Activated naive CD4-positive, alpha-beta T cell treated with anti-CD3 and anti-CD28 coated beads, Interleukin-2, amount 50 U/mL, for 72 hours (primary cell): ENCODE measurements at regions not wholly inside any gene's neighbourhood (a gene's known extent, or its start where the extent isn't known, plus 50 kb on each side); places are given as distances from the start of the nearest gene placed in this dataset.
A peak's percentile ranks its signal among the peaks of the same experiment; 100 is the strongest.

Experiments
- ATAC-seq, 2 donors: fragments of 150-1000 bp; cut with Tn5 transposase; 2 replicates each; pipeline ENCODE4 v1.10.0; 2021; ENCODE audit warnings: mild to moderate bottlenecking in 2 of 2, moderate library complexity in 2 of 2
- DNase-seq, 2 donors: peaks; one replicate each; pipeline ENCODE4 v3.0.0; 2021 to 2022; ENCODE audit warnings: low spot score in 2 of 2
- H3K27ac Mint-ChIP-seq, 2 donors: one replicate each; pipeline ENCODE4 v1.8.0; 2022; ENCODE audit warnings: mild to moderate bottlenecking in 2 of 2, mixed read lengths in 2 of 2
- H3K36me3 Mint-ChIP-seq, 2 donors: one replicate each; pipeline ENCODE4 v1.8.0; 2022; ENCODE audit warnings: mixed read lengths in 2 of 2
- H3K9me3 Mint-ChIP-seq, 2 donors: one replicate each; pipeline ENCODE4 v1.8.0; 2022; ENCODE audit warnings: mixed read lengths in 2 of 2

DNA sequence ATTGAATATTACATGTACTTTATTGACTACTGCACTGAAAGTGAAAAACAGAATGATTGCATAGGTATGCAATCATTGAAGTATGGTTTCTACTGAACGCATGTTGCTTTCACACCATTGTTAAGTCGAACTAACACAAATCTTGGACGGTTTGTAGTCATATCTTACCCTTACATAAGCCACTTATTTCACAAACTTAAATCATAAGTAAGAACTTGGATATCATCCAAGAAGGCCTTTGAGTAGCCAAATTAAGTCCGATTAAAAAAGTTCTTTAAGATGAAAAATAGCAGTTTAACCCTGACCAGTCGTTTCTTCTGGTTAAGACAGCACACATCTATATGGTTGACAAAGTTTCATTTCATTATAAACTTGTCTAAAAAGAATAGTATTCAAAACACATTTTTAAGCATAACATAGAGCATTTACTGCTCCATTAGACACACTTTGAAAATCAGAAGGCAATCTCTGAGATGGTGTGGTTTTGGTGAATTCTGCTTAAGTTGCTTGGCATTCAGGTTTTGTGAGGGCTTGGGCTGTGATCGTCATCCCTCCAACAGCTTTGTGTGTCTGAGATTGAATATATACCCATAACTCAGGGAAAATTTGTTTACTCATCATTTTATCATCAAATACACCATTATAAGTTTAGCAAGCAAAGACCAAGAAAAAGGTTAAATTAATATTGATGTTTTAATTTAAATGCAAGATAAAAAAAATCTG, 92.2 kb downstream of the NFKBIZ start:
- DNase-seq (no peak), ATAC-seq (peak in 1 of 2 donors; percentile 44)
- Mint-ChIP-seq H3K36me3 (no peaks in the 10 kb centered on the region), H3K9me3 (peaks cover 0 to 5% of the 10 kb centered on the region in 2 donors), H3K27ac (no peak overlapping the region)

DNA sequence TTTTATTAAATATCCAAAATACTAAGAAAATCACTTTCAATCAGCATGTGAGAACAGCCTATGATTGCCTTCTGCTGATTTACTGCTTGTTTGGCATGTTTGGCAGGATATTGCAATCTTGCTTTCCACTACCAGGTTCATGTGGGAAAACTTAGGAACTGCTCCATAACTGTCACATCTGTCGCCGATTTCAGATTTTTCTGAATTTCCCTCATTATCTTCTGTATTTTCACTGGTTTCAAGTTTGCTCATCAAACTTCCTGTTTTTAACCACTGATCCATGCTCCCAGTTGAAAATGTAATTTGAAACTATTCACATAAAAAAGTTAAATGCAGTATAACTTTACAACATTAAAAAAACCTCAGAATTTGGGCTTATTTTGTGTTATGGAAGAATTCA, 93.0 kb downstream of the NFKBIZ start:
- no peak overlapping the region for H3K27ac Mint-ChIP-seq
- no peaks in the 10 kb centered on the region for H3K36me3 Mint-ChIP-seq
- DNase-seq (no peak), ATAC-seq (no peak)
- H3K9me3 Mint-ChIP-seq = no peaks in the 10 kb centered on the region

DNA sequence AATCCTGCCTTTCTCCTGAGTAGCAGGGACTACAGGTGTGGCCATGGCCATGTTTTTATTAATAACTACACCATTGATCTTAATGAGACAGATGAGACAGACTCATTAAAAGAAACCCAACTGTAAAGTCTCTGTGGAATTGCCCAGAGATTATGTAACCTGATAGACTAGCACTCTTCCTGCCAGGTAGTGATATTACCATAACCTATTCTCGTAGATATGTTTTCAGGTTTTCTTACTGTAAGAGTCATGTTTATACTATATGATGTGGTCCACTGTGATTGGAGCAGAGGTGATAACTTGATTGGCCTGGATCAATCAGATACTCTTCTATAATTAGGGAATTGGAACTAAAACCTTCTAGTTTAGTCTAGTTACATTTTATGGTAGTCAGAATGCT, 93.7 kb downstream of the NFKBIZ start:
- DNase-seq (no peak), ATAC-seq (peak; percentile 39 to 68)
- Mint-ChIP-seq H3K36me3 (no peaks in the 10 kb centered on the region), H3K9me3 (no peaks in the 10 kb centered on the region), H3K27ac (no peak overlapping the region)

DNA sequence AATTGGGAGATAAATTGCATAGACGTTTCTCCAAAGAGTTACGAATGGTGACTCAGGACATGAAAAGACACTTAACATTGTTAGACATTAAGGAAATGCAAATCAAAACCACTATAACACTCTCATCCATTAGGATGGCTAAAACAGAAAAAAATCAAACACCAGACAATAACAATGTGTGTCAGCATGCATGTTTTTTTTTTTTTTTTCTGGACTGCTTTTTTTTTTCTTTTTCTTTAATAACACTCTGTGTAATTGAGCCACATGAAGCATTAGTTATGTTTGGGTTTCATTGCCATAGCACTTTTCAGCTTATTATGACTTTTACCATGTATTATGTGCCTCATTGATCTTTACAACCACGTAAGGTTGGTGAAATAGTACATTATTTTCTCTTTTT, 95.0 kb downstream of the NFKBIZ start:
- DNase-seq (no peak), ATAC-seq (no peak)
- Mint-ChIP-seq H3K36me3 (peaks cover 0 to 3% of the 10 kb centered on the region in 2 donors), H3K9me3 (peaks cover 0 to 4% of the 10 kb centered on the region in 2 donors), H3K27ac (no peak overlapping the region)

DNA sequence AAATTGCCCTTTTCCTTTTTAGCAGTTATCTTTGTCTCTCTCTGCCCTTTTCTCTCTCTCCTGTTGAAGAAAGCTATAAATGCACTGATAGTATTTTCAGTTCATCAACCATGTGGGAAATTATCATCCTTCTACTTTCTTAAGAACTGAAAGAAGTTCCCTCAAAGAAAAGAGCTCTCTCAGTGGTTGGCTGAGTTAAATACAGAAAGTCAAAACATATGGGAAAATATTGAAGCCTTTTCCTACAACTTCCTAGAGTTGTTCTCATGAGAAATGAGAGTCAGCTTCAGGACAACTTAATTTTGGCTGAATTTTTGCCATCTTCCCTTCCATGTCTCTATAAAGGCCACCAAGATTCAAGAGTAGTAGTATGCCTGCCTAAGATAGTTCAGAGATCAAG, 96.7 kb downstream of the NFKBIZ start:
- H3K27ac Mint-ChIP-seq = peak overlapping the region in 1 of 2 donors; percentile 10

DNA sequence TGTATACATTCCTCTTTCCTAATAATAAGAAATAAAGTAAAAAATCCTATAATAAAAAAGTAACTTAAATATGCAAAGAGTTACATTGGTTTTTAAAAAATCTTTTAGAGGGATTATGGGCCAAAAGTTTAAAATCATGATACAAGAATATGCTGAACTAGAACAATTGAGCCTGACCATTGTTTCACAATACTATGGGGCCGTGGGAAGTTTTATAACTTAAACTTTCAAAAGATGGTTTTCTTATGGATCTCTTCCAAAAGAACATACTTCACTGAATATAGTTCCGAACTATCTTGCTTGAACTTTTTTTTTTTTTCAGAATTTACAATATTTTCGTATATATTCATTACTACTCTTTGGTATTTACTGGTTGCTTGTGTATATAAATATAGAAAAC, 97.6 kb downstream of the NFKBIZ start:
- Mint-ChIP-seq H3K9me3 (peaks cover 0 to 5% of the 10 kb centered on the region in 2 donors), H3K36me3 (peaks cover 0 to 7% of the 10 kb centered on the region in 2 donors), H3K27ac (no peak overlapping the region)
- DNase-seq (no peak), ATAC-seq (no peak)

More for the DNA sequence above, 96.7 kb downstream of the NFKBIZ start:
- Mint-ChIP-seq H3K9me3 (peaks cover 0 to 5% of the 10 kb centered on the region in 2 donors), H3K36me3 (peaks cover 0 to 7% of the 10 kb centered on the region in 2 donors)
- ATAC-seq (no peak), DNase-seq (no peak)

DNA sequence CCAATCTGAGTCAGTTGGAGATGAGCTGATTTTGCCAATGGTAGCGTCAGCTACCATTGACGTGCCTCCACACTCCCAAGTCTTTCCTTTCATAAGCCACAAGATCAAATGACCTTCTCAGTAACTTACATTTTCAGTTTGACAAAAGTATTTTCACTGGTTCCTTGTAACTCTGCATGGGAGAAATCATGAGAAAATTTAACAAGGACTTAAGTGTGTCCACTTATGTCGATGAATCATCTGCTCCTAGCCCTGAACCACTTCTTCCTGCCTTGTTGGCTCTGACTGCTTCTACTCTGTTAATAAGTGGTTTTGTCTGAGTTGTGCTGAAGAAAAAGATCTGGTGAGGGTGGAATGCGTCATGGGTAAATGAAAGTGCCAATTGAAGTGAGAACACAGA, 101.2 kb downstream of the NFKBIZ start:
- ATAC-seq (peak; percentile 92 to 95), DNase-seq (no peak)
- Mint-ChIP-seq H3K9me3 (peaks cover 5 to 7% of the 10 kb centered on the region in 2 donors), H3K36me3 (peaks cover 0 to 7% of the 10 kb centered on the region in 2 donors), H3K27ac (peak overlapping the region in 1 of 2 donors; percentile 52)

DNA sequence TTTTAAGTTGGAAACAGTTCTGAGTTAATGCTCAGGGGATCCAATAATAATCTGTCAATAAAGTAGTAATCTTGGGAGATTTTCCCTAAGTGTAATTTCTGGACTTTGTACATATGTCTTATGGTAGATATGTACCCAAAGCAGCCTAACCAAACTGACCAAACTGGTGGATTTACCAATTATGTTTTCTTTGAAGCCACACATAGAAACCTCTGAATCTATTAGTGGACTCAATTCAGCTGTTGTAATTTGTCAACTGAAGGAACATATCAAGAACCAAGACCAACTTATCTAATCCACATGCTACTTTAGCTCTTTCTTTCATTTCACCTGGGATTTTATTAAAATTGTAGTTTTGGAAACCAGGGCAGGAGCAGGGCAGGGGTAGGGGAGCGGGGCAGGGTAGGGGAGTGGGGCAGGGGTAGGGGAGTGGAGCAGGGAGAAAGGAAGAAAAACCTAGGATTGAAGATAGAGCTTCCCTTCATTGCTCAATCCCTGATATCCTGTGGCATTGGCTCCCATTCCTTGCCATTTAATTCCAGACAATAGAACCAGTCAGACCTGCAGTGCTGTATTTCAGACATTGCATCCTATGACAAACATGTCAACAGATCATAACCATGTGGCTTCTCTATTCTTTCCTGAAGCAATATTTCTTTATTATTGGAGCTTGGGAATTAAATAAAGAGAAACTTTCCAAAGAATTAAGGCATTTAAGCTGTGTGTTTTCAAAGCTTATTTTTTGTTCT, 101.8 kb downstream of the NFKBIZ start:
- Mint-ChIP-seq H3K27ac (peak overlapping the region in 1 of 2 donors; percentile 52), H3K36me3 (peaks cover 0 to 7% of the 10 kb centered on the region in 2 donors), H3K9me3 (peaks cover 5 to 7% of the 10 kb centered on the region in 2 donors)
- ATAC-seq (peak in 1 of 2 donors; percentile 5), DNase-seq (no peak)

DNA sequence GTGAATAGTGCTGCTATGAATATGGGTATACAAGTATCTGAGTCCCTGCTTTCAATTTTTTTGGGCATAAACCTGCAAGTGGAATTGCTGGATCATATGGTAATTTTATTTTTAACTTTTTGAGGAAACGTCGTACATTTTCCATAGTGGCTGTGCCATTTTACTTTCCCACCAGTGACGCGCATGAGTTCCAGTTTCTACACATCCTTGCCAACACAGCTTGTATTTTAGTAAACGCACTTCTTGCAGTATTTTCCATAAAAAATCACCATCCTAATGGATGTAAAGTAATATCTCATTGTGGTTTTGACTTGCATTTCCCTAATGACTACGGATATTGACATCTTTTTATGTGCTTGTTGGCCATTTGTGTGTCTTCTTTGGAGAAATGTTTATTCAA, 105.0 kb downstream of the NFKBIZ start:
- Mint-ChIP-seq H3K27ac (no peak overlapping the region), H3K9me3 (peaks cover 0 to 7% of the 10 kb centered on the region in 2 donors), H3K36me3 (peaks cover 0 to 3% of the 10 kb centered on the region in 2 donors)
- DNase-seq (no peak), ATAC-seq (no peak)

DNA sequence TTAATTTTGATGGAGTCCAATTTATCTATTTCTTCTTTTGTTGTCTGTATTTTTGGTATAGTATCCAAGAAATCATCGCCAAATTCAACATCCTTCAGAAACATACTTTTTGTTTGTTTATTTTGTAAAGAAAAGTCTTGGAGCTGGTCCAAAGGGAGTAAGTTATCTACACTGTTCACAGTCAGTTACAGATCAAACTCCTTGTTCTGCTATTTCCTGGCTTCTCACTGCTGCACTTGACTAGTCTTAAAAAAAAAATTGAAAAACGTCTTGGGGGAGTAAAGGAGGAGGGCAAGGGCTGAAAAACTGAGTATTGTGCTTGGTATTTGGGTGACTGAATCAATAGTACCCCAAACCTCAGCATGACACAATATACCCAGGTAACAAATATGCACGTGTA, 105.6 kb downstream of the NFKBIZ start:
- H3K36me3 Mint-ChIP-seq = no peaks in the 10 kb centered on the region
- no peak for DNase-seq
- H3K9me3 Mint-ChIP-seq = peaks cover 0 to 7% of the 10 kb centered on the region in 2 donors
- H3K27ac Mint-ChIP-seq = no peak overlapping the region
- ATAC-seq = no peak

DNA sequence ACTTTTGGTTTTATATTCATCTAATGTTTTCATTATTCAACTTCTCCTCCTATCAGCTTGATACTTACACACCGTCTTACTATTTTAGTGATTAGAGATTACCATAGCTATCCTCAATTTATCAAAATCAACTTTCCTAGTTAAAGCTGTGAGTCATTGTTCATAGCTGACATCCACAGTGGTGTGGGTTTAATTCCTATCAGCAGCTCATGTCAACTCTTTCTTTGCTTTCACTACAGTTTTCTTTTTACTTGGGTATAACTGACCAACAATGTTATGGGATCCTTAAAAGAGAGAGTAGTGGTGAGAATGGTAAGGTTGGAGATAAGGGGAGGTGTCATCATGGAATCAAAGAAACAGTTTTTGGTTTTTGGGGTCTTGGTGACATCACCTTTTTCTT, 112.7 kb downstream of the NFKBIZ start:
- Mint-ChIP-seq H3K9me3 (peaks cover 0 to 10% of the 10 kb centered on the region in 2 donors), H3K27ac (no peak overlapping the region), H3K36me3 (no peaks in the 10 kb centered on the region)
- DNase-seq = no peak
- ATAC-seq = peak in 1 of 2 donors; percentile 43

DNA sequence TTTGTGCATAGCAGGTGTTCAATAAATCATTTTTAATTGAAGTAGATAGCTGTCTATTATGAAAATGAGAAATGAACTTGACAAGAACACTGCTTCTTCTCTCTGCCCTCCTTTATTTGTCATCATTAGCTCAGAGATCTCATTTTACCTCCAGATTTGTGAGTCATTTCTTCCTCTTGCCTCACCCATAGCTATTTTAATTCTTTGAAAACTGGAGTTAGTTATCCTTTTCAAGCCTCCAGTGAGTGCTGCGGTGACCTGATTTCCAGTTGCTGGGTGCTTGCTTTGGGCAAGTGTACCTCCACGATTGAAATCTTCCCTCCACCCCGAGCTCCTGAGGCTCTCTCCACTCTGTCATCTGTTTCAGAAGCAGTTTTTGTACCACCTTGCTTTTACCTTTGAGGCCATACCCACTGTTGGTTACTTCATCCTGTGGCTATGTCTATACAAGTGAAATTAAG, 114.6 kb downstream of the NFKBIZ start:
- DNase-seq (peak in 1 of 2 donors; percentile 35), ATAC-seq (peak; percentile 84 to 90)
- H3K9me3 Mint-ChIP-seq = peaks cover 5 to 14% of the 10 kb centered on the region in 2 donors
- H3K27ac Mint-ChIP-seq = peak overlapping the region; percentile 7 to 46
- H3K36me3 Mint-ChIP-seq = peaks cover 13 to 16% of the 10 kb centered on the region in 2 donors

DNA sequence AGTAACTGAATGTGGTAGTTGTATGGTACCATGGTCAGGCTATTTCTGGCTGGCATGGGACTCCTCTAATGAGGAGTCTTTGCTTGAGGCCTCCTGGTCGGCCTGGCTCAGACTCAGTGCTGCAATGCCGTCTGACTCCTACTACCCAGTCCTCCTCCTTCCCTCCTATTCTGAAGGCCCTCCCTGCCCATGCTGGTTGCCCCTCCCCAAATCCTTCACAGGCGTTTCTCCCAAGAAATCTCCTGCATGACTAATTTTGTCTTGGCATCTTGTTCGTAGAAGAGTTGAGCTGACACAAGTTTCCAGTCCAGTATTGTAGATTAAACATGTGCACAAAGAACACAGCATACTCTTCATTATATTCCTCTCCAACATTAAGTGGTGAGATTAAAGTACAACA, 115.5 kb downstream of the NFKBIZ start:
- no peak for ATAC-seq
- Mint-ChIP-seq H3K9me3 (peaks cover 6 to 16% of the 10 kb centered on the region in 2 donors), H3K36me3 (peaks cover 15 to 19% of the 10 kb centered on the region in 2 donors), H3K27ac (no peak overlapping the region)
- no peak for DNase-seq

DNA sequence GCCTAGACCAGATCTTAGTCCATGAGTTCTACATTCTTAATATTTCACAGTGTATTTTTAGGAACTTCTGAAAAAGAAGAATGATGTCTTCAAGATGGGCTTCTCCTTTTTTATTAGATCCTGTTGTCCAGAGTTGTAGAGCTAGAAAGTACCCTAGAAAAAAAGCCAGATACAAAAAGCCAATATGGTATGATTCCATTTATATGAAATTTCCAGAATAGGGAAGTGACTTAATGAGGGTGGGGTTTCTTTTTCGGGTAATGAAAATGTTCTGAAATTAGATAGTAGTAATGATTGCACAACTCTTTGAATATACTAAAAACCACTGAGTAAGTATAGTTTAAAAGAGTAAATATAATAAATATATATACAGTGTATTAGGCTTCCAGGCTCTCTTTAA, 116.9 kb downstream of the NFKBIZ start:
- H3K27ac Mint-ChIP-seq = no peak overlapping the region
- ATAC-seq (no peak), DNase-seq (no peak)
- peaks cover 24 to 27% of the 10 kb centered on the region in 2 donors for H3K36me3 Mint-ChIP-seq
- H3K9me3 Mint-ChIP-seq = peaks cover 12 to 19% of the 10 kb centered on the region in 2 donors

DNA sequence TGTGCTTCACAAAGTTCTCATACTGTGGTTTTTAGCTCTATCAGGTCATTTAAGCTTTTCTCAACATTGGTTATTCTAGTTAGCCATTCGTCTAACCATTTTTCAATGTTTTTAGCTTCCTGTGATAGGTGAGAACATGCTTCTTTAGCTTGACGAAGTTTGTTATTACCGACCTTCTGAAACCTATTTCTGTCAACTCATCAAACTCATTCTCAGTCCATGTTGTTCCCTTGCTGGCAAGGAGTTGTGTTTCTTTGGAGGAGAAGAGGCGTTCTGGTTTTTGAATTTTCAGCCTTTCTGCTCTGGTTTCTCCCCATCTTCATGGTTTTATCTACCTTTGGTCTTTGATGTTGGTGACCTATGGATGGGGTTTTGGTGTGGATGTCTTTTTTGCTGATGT, 120.9 kb downstream of the NFKBIZ start:
- Mint-ChIP-seq H3K9me3 (peaks cover 12 to 14% of the 10 kb centered on the region in 2 donors), H3K27ac (no peak overlapping the region)
- ATAC-seq = no peak

DNA sequence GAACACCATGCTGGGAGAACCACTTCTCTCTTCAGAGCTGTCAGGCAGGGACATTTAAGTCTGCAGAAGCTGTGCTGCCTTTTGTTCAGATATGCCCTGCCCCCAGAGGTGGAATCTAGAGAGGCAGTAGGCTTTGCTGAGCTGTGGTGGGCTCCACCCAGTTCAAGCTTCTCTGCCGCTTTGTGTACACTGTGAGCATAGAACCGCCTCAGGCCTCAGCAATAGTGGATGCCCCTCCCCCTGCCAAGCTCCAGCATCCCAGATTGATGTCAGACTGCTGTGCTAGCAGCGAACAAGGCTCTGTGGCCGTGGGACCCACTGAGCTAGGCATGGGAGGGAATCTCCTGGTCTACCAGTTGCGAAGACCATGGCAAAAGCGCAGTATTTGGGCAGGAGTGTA, 121.6 kb downstream of the NFKBIZ start:
- Mint-ChIP-seq H3K9me3 (peaks cover 12 to 14% of the 10 kb centered on the region in 2 donors), H3K36me3 (peaks cover 24 to 32% of the 10 kb centered on the region in 2 donors), H3K27ac (no peak overlapping the region)
- ATAC-seq = no peak
- DNase-seq = no peak

More for the DNA sequence above, 120.9 kb downstream of the NFKBIZ start:
- no peak for DNase-seq
- peaks cover 24 to 32% of the 10 kb centered on the region in 2 donors for H3K36me3 Mint-ChIP-seq

DNA sequence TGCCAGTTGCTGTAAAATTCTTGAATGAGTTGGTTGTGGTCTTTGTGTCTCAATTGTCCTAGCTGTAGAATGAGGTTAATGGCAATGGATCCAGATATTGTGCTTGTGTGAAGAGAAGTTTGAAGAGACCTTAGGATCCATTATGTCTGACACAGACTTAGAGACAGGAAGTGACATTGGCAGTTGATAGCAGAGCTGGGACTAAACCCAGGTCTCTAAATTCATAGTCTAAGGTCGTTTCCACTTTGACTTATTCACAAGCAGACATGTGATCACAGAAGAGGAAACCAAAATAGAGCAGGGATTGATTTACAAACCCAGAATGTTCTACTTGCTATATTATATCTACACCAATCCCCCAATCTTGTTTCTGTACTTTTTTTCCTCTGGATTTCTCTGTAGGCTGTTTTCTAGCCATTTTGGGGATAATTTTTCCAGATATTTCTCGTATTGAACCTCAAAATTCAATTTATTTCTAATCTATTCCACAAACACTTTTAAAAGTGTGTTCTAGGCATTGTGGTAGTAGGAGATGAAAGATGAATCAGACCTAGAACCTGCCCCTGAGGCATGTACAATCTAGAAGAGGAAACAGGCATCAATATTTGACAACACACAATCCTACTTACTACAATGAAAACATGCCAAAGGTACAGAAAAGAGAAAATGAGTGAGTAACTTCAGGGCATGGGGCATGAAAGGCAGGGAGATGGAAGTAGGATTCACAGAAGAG, 123.3 kb downstream of the NFKBIZ start:
- ATAC-seq (no peak), DNase-seq (no peak)
- H3K27ac Mint-ChIP-seq = peak overlapping the region in 1 of 2 donors; percentile 10
- H3K36me3 Mint-ChIP-seq = peaks cover 21 to 26% of the 10 kb centered on the region in 2 donors
- peaks cover 9 to 12% of the 10 kb centered on the region in 2 donors for H3K9me3 Mint-ChIP-seq
